GM12891 (cell line): ENCODE measurements at regions not wholly inside any gene's neighbourhood (a gene's known extent, or its start where the extent isn't known, plus 50 kb on each side); places are given as distances from the start of the nearest gene placed in this dataset.
"Not testable (repeated sequence)": the region's sequence is repeated elsewhere in the genome, so short reads cannot be mapped to it uniquely, and the experiment has no call there.

Experiments
- DNase-seq: peaks from one replicate; pipeline ENCODE4 v3.0.0; 2011; ENCODE audit warnings: low spot score; ENCODE audit not compliant: insufficient read length
- FAIRE-seq: peaks from 2 replicates; lab custom pipeline; 2011; peaks lifted over from hg19 to GRCh38; lab: Jason Lieb, UNC
- PAX5 ChIP-seq: IDR thresholded peaks from 2 replicates; pipeline ENCODE4 v1.6.1; 2011; ENCODE audit warnings: low read length, moderate library complexity, mild to moderate bottlenecking; ENCODE audit not compliant: insufficient read depth, severe bottlenecking
- POLR2A ChIP-seq: IDR thresholded peaks from 2 replicates; pipeline ENCODE4 v1.6.1; 2011; ENCODE audit warnings: low read depth, low read length, control low read depth
- POLR2AphosphoS5 ChIP-seq: IDR thresholded peaks from 2 replicates; pipeline ENCODE4 v1.6.1; 2011; ENCODE audit warnings: low read depth, low read length, control low read depth
- POU2F2 ChIP-seq: IDR thresholded peaks from 2 replicates; pipeline ENCODE4 v1.6.1; 2011; ENCODE audit warnings: low read depth, mild to moderate bottlenecking, control low read depth, low read length, moderate library complexity
- SPI1 ChIP-seq: IDR thresholded peaks from 2 replicates; pipeline ENCODE4 v1.6.1; 2011; ENCODE audit warnings: low read depth, low read length, control low read depth
- TAF1 ChIP-seq: IDR thresholded peaks from 2 replicates; pipeline ENCODE4 v1.6.1; 2011; ENCODE audit warnings: low read depth, low read length, control low read depth

GRCh38 chr5:124623265-124623664, 123.2 kb downstream of the ZNF608 start:
- DNase-seq (no peak), FAIRE-seq (no peak)
- no peak for TF ChIP-seq TAF1
- TF ChIP-seq POU2F2 = no peak
- no peak for TF ChIP-seq POLR2AphosphoS5
- TF ChIP-seq POLR2A = no peak
- no peak for TF ChIP-seq PAX5
- no peak for TF ChIP-seq SPI1

- DNase-seq = no peak
- no peak for FAIRE-seq
- TF ChIP-seq POU2F2 = no peak
- no peak for TF ChIP-seq PAX5
- no peak for TF ChIP-seq TAF1
- no peak for TF ChIP-seq POLR2A
- TF ChIP-seq SPI1 = no peak
- no peak for TF ChIP-seq POLR2AphosphoS5
These were observed 123.6 kb downstream of the ZNF608 start for GRCh38 chr5:124622851-124623250.

- FAIRE-seq = no peak
- TF ChIP-seq POU2F2 (no peak), TAF1 (no peak), POLR2AphosphoS5 (no peak), SPI1 (no peak), POLR2A (no peak), PAX5 (no peak)
- DNase-seq = no peak
These were observed 125.2 kb downstream of the ZNF608 start for GRCh38 chr5:124621279-124621678.

- no peak for TF ChIP-seq SPI1
- no peak for TF ChIP-seq POU2F2
- TF ChIP-seq TAF1 = no peak
- TF ChIP-seq POLR2A = no peak
- no peak for TF ChIP-seq POLR2AphosphoS5
- no peak for TF ChIP-seq PAX5
- DNase-seq = no peak
- FAIRE-seq = no peak
These were observed 125.7 kb downstream of the ZNF608 start for GRCh38 chr5:124620743-124621142.

- TF ChIP-seq POLR2A (no peak), POLR2AphosphoS5 (no peak), PAX5 (no peak)
- no peak for DNase-seq
- FAIRE-seq = no peak
These were observed 127.3 kb downstream of the ZNF608 start for GRCh38 chr5:124619121-124619520.

- FAIRE-seq (no peak), DNase-seq (no peak)
- TF ChIP-seq POU2F2 (no peak), TAF1 (no peak), POLR2AphosphoS5 (no peak), POLR2A (no peak), PAX5 (no peak), SPI1 (no peak)
These were observed 128.7 kb downstream of the ZNF608 start for GRCh38 chr5:124617787-124618186.

- no peak for TF ChIP-seq PAX5
- no peak for TF ChIP-seq POU2F2
- no peak for TF ChIP-seq POLR2AphosphoS5
- no peak for TF ChIP-seq POLR2A
- no peak for TF ChIP-seq SPI1
- TF ChIP-seq TAF1 = no peak
- no peak for DNase-seq
- no peak for FAIRE-seq
These were observed 131.5 kb downstream of the ZNF608 start for GRCh38 chr5:124614836-124615385.

GRCh38 chr5:124614105-124614504, 132.3 kb downstream of the ZNF608 start:
- TF ChIP-seq PAX5 (no peak), POLR2AphosphoS5 (no peak), POLR2A (no peak), SPI1 (no peak), POU2F2 (no peak), TAF1 (no peak)
- no peak for FAIRE-seq
- no peak for DNase-seq

GRCh38 chr5:124613273-124613953, 133.0 kb downstream of the ZNF608 start:
- TF ChIP-seq TAF1 (no peak), POU2F2 (no peak), SPI1 (no peak), POLR2A (no peak), POLR2AphosphoS5 (no peak), PAX5 (no peak)
- DNase-seq = no peak
- no peak for FAIRE-seq

- no peak for FAIRE-seq
- DNase-seq = no peak
- no peak for TF ChIP-seq POU2F2
- TF ChIP-seq PAX5 = no peak
- TF ChIP-seq SPI1 = no peak
- no peak for TF ChIP-seq POLR2AphosphoS5
- TF ChIP-seq POLR2A = no peak
- no peak for TF ChIP-seq TAF1
These were observed 134.4 kb downstream of the ZNF608 start for GRCh38 chr5:124612023-124612422.

- DNase-seq, FAIRE-seq: not testable (repeated sequence)
These were observed 135.2 kb downstream of the ZNF608 start for GRCh38 chr5:124611262-124611661.

GRCh38 chr5:124609685-124610084, 136.8 kb downstream of the ZNF608 start:
- not testable (repeated sequence) for DNase-seq, FAIRE-seq
